ENCODE measurements at regions not wholly inside any gene's neighbourhood (a gene's known extent, or its start where the extent isn't known, plus 50 kb on each side); places are given as distances from the start of the nearest gene placed in this dataset.

DNA sequence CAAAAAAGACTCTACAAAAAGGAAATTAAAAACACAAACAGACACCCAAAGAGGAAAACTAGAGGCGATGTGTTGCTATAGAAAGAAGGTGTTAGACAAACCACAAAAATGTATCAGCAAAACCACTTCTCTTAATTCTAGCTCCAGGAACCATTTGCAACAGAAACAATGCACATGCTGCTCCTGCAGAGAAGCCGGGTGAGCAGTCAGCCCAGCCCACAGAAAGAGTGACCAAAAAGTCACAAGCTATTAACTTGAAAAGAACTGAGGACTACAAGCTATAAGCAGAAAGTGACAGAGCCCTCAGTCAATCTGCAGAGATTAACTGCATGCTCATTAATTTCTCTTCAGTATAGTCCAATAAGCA is 96.2 kb upstream of the KLHL13 start:
- no peak overlapping the region for H3K14ac ChIP-seq (replicated peaks; ENCODE audit: low read depth, low read length)
- no peak overlapping the region for H3K9ac ChIP-seq (ENCODE audit: low read depth, low read length)
- no peak overlapping the region for H3K23ac ChIP-seq (ENCODE audit: low read depth, low read length)
- dilution Hi-C loops (cut with HindIII; ENCODE audit: low sequenced_read_pairs, unreplicated experiment) (no loop called here), intact Hi-C loops (cut with micrococcal nuclease) (no loop called here), in situ Hi-C loops (cut with MboI; ENCODE audit: low sequenced_read_pairs) (no loop called here)
- H3K56ac ChIP-seq (ENCODE audit: extremely low read depth, insufficient read depth, low read length): no peak overlapping the region
- no peak for TF ChIP-seq CEBPB (IDR thresholded peaks at IDR 0.05; ENCODE audit: low read depth, low read length)
- TF ChIP-seq NFE2L2 (IDR thresholded peaks at IDR 0.05; ENCODE audit: low read depth, low read length): no peak
- TF ChIP-seq SMC3 (IDR thresholded peaks at IDR 0.05; ENCODE audit: low read depth, low read length): no peak
- no peak for TF ChIP-seq MAFK (IDR thresholded peaks at IDR 0.05; ENCODE audit: low read depth, low read length)
- TF ChIP-seq, protein P1, sequence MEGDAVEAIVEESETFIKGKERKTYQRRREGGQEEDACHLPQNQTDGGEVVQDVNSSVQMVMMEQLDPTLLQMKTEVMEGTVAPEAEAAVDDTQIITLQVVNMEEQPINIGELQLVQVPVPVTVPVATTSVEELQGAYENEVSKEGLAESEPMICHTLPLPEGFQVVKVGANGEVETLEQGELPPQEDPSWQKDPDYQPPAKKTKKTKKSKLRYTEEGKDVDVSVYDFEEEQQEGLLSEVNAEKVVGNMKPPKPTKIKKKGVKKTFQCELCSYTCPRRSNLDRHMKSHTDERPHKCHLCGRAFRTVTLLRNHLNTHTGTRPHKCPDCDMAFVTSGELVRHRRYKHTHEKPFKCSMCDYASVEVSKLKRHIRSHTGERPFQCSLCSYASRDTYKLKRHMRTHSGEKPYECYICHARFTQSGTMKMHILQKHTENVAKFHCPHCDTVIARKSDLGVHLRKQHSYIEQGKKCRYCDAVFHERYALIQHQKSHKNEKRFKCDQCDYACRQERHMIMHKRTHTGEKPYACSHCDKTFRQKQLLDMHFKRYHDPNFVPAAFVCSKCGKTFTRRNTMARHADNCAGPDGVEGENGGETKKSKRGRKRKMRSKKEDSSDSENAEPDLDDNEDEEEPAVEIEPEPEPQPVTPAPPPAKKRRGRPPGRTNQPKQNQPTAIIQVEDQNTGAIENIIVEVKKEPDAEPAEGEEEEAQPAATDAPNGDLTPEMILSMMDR (conservative IDR thresholded peaks at IDR 0.05; ENCODE audit: low read depth, low read length): no peak
- TF ChIP-seq, protein P2, sequence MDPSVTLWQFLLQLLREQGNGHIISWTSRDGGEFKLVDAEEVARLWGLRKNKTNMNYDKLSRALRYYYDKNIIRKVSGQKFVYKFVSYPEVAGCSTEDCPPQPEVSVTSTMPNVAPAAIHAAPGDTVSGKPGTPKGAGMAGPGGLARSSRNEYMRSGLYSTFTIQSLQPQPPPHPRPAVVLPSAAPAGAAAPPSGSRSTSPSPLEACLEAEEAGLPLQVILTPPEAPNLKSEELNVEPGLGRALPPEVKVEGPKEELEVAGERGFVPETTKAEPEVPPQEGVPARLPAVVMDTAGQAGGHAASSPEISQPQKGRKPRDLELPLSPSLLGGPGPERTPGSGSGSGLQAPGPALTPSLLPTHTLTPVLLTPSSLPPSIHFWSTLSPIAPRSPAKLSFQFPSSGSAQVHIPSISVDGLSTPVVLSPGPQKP (IDR thresholded peaks at IDR 0.05; ENCODE audit: borderline replicate concordance, low read depth, low read length): no peak
- TF ChIP-seq BHLHE40 (IDR thresholded peaks at IDR 0.05; ENCODE audit: low read depth, low read length): no peak
- TF ChIP-seq RCOR1 (IDR thresholded peaks at IDR 0.05; ENCODE audit: insufficient replicate concordance, low read length): no peak
- TF ChIP-seq CHD1 (IDR thresholded peaks at IDR 0.05; ENCODE audit: low read depth, low read length): no peak
- no peak for TF ChIP-seq MXI1 (IDR thresholded peaks at IDR 0.05; ENCODE audit: borderline replicate concordance, low read depth, low read length)
- TF ChIP-seq MAZ (IDR thresholded peaks at IDR 0.05; ENCODE audit: borderline replicate concordance, low read depth, low read length): no peak
- TF ChIP-seq FOS (IDR thresholded peaks at IDR 0.05; ENCODE audit: low read depth, low read length): no peak
- TF ChIP-seq POLR2A (IDR thresholded peaks at IDR 0.05; ENCODE audit: low read depth, low read length): no peak
- TF ChIP-seq, protein P3, sequence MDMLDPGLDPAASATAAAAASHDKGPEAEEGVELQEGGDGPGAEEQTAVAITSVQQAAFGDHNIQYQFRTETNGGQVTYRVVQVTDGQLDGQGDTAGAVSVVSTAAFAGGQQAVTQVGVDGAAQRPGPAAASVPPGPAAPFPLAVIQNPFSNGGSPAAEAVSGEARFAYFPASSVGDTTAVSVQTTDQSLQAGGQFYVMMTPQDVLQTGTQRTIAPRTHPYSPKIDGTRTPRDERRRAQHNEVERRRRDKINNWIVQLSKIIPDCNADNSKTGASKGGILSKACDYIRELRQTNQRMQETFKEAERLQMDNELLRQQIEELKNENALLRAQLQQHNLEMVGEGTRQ (IDR thresholded peaks at IDR 0.05; ENCODE audit: low read depth, low read length): no peak
- TF ChIP-seq RAD21 (IDR thresholded peaks at IDR 0.05; ENCODE audit: low read length): no peak
- TF ChIP-seq RFX5 (IDR thresholded peaks at IDR 0.05; ENCODE audit: low read depth, low read length): no peak
- no peak overlapping the region for H2AK5ac ChIP-seq (ENCODE audit: low read depth, low read length)
- H2BK20ac ChIP-seq (ENCODE audit: low read depth, low read length): no peak overlapping the region
- no peaks in the 10 kb centered on the region for H3K9me1 ChIP-seq (ENCODE audit: insufficient read depth, low read length)
- ATAC-seq (ENCODE audit: low read depth) (no peak), DNase-seq (no peak)
- H4K20me1 ChIP-seq (ENCODE audit: insufficient read depth, low read length): no peaks in the 10 kb centered on the region
- BruUV-seq (replicated peaks): no TSS peak
- no peak overlapping the region for H4K5ac ChIP-seq (ENCODE audit: low read depth, low read length)
- H2BK120ac ChIP-seq (ENCODE audit: low read depth, low read length): no peak overlapping the region
- CTCF ChIA-PET: no interaction called here
- no peak overlapping the region for H3K4me2 ChIP-seq (ENCODE audit: low read depth, low read length)
- no peak overlapping the region for H3K4ac ChIP-seq (ENCODE audit: low read depth, low read length)
- no peak overlapping the region for H4K91ac ChIP-seq (ENCODE audit: insufficient read depth, low read depth, low read length)
- no peak overlapping the region for H2BK5ac ChIP-seq (ENCODE audit: low read depth, low read length, poor library complexity, severe bottlenecking)
- H2AK9ac ChIP-seq (replicated peaks; ENCODE audit: low read depth, low read length, poor library complexity): no peak overlapping the region
- H3K36me3 ChIP-seq (ENCODE audit: control insufficient read depth, insufficient read depth, low read length): no peaks in the 10 kb centered on the region
- 80% methylated on average over 1 of the region's 2 CpGs; no CpG with 5 or more reads in 1 of the 2 experiments for WGBS, 2 experiments (ENCODE audit: extremely low coverage in 2 of 2, insufficient read length in 1 of 2)
- H2AFZ ChIP-seq (replicated peaks; ENCODE audit: low read length, poor library complexity): no peak overlapping the region
- no peak overlapping the region for H3K27ac ChIP-seq (ENCODE audit: insufficient read depth, low read length)
- H3K27me3 ChIP-seq (ENCODE audit: control insufficient read depth, insufficient read depth, low read length): no peaks in the 10 kb centered on the region; the same call in none of the 2 replicates
- H3K18ac ChIP-seq (ENCODE audit: low read depth, low read length): no peak overlapping the region
- H2BK15ac ChIP-seq (ENCODE audit: low read depth, low read length): no peak overlapping the region
- H4K8ac ChIP-seq (ENCODE audit: low read depth in 2 of 2, low read length in 2 of 2): no peak overlapping the region
- no peaks in the 10 kb centered on the region for H3K9me3 ChIP-seq (ENCODE audit: control insufficient read depth, insufficient read depth, low read length)
- H3K4me1 ChIP-seq (ENCODE audit: control insufficient read depth, insufficient read depth, low read length): no peaks in the 10 kb centered on the region
- no peaks in the 10 kb centered on the region for H3K79me1 ChIP-seq (ENCODE audit: low read depth in 1 of 2, low read length in 2 of 2)
- no peak overlapping the region for H3K4me3 ChIP-seq (ENCODE audit: insufficient read depth, low read depth, low read length)
- POLR2A ChIA-PET (ENCODE audit: unreplicated experiment): no interaction called here

All from IMR-90 (cell line).